ENCODE measurements at regions not wholly inside any gene's neighbourhood (a gene's known extent, or its start where the extent isn't known, plus 50 kb on each side); places are given as distances from the start of the nearest gene placed in this dataset.

DNA sequence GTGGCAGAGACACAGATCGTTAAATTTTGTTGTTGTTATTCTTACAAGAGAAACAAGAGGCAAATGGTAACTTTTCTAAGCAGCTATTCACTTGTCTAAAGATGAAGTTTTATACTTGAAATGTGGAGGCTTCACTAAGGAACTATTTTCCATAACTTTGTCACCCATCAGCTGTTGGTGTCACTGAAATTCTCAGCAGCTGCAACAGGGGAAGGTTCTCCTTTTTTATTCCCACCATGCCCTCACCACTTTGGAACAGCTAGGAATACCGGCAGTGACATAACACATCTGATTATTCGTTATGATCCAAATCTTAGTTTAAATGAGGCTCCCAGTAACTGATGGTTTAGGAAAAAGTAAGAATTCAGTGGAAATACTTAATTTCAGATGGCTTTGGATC is 147.0 kb upstream of the LEF1 start:
- DNase-seq (ENCODE audit: extremely low read depth, low read depth): no peak
- no peak overlapping the region for H3K4me3 ChIP-seq (replicated peaks; ENCODE audit: low read depth, low read length)
- TF ChIP-seq, protein P1, sequence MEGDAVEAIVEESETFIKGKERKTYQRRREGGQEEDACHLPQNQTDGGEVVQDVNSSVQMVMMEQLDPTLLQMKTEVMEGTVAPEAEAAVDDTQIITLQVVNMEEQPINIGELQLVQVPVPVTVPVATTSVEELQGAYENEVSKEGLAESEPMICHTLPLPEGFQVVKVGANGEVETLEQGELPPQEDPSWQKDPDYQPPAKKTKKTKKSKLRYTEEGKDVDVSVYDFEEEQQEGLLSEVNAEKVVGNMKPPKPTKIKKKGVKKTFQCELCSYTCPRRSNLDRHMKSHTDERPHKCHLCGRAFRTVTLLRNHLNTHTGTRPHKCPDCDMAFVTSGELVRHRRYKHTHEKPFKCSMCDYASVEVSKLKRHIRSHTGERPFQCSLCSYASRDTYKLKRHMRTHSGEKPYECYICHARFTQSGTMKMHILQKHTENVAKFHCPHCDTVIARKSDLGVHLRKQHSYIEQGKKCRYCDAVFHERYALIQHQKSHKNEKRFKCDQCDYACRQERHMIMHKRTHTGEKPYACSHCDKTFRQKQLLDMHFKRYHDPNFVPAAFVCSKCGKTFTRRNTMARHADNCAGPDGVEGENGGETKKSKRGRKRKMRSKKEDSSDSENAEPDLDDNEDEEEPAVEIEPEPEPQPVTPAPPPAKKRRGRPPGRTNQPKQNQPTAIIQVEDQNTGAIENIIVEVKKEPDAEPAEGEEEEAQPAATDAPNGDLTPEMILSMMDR (IDR thresholded peaks at IDR 0.05; ENCODE audit: low read depth, low read length, missing control alignments): no peak

DNA sequence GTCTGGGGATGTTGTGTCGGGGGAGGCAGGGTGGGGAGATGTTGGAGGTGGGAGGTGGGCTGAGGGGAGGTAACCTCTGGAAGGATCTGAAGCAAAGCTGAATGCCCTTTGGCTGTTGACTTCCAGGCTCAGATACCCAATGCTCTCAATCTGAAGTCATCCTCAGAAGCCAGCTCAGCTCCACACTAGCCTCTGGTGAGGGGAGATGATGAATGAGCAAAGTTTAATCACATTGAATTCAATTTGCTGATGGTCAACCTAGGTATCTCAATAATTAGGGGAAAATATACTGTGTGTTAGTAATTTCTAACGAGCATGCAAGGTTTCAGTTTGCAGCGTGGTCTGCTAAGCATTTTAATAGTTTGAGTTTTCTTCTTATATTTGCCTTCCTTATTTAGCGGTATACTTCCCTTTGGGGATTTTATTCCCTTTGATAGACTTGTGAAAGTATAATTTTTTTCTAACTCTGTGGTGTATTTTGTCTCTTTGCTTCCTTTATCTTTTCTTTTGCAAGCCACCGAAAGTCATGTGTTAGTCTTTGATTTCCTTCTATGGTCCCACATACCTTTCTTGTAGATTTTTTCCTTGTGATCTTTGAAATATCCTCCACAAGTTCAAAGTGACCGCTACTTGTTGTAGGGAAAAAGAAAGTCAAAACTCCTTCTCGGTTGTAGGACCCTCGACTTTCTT is 146.3 kb upstream of the LEF1 start:
- TF ChIP-seq, protein P1 (IDR thresholded peaks at IDR 0.05; ENCODE audit: low read depth, low read length, missing control alignments): no peak
- H3K4me3 ChIP-seq (replicated peaks; ENCODE audit: low read depth, low read length): no peak overlapping the region
- DNase-seq (ENCODE audit: extremely low read depth, low read depth): no peak

DNA sequence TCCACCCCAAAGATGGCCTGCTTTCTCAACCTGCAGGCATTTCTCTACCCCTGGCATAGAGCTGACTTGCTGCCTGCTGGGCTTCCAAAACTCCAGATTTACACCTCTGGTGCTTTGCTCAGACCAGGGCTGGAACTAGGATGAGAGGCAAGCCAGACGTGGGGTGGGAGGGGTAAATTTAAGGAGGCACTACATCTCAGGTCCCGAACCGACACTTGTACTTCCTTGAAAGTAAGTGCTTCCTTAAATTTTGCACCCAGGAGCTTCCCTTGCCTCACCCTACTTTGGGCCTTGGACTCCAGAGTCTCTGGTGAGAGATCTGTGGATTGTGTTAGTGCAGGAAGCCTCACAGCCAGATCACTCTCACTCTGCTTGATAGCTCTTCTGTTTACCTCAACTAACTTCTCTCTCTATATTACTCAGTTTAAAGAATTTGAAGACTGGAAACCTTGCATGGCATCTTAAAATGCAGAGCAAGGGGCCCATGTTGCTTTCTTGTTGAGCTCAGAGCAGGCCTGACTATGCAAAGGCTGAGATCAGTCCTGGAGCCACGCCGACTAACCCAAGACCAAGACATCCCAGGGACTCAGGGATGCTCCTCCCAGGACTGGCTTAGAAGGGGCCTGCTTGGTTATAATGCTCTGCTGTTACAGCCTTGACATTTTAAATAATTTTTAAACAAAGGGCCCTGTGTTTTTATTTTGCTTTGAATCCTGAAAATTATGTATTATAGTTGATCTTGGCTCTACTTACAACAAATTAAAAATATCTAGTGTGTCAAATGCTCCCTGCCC is 145.0 kb upstream of the LEF1 start:
- DNase-seq (ENCODE audit: extremely low read depth, low read depth): no peak

DNA sequence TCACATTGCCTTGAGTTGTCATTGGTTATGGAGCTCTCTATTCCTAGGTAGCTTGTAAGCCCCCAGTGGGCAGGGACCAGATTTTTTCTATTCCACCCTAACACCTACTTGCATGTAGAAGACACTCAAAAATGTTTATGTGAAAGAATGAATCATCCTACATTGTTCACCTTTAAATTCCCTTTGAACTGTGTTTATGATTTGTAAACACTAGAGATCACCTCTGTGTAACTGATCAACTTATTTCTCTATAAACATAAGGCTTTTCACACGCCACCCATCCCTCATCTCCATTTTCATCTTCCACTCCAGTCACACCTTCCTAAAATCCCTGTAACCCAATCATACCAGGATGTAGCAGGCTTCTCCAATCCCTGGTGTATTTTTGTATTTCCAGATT is 142.6 kb upstream of the LEF1 start:
- H3K4me3 ChIP-seq (replicated peaks; ENCODE audit: low read depth, low read length): no peak overlapping the region
- TF ChIP-seq, protein P1 (IDR thresholded peaks at IDR 0.05; ENCODE audit: low read depth, low read length, missing control alignments): no peak
- no peak for DNase-seq (ENCODE audit: extremely low read depth, low read depth)

More for the DNA sequence above, 145.0 kb upstream of the LEF1 start:
- H3K4me3 ChIP-seq (replicated peaks; ENCODE audit: low read depth, low read length): no peak overlapping the region
- TF ChIP-seq, protein P1 (IDR thresholded peaks at IDR 0.05; ENCODE audit: low read depth, low read length, missing control alignments): no peak

DNA sequence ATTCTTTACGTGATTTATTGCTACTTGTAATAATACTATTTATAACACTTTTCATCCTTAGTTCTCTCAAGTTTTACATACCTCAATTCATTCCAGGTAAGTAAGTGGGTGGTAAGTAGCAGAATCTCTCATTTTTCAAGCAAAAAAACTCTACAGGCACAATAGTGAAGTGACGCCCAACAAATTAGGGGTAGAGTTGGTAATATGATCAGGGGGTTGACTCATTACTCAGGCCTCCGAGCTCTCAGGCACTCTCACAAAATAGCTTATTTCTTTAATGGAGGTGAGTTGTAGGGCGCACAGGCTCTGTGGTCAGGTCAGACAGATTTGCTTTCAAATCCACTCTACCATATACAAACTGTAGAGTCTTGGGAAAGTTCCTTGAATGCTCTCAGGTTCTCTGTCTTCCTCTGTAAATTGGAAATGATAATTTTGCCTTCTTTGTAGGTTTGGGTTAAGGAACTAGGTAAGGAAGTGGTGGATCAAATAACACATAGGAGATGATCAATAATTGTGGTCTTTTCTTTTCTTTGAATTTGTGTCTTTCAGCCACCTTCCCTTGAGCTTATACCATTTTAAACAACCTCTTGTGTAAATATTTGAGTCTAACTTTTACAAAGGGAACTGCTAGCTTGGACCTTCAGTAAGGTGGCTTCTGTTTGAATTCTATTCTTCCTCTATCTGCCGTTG is 134.9 kb upstream of the LEF1 start:
- no peak overlapping the region for H3K4me3 ChIP-seq (replicated peaks; ENCODE audit: low read depth, low read length)
- TF ChIP-seq, protein P1 (IDR thresholded peaks at IDR 0.05; ENCODE audit: low read depth, low read length, missing control alignments): no peak
- DNase-seq (ENCODE audit: extremely low read depth, low read depth): no peak

DNA sequence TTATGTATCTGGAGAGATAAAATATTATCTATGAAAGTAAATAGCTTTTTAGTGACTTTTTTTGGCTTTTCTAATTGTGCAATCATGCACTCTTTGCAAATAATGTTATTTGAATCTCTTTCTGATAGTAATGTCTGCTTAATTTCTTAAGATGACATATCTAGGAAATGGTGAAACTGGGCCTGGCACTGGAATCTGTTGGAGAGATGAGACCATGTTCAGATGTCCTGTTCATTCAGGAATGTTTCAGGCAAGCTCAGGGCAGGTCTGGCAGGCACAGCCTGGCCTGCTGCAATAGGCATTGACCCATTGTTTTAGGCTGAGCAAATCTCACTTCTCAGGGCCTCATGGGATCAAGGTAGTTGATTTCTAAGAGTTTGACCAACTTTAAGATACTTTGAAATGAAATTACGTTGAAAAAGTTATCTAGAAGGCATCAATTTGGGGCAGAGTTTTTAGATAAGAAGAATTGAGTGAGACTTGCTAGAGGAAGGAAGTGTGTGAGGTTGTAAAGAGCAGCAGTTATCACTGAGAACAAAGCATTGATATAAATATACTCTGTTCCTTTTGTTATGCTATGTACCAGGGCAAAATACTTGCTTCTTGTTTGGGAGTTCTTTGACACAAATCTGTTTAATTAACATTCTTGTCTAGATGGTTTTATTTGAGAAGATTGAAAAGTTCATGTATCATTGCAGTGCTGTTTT is 133.0 kb upstream of the LEF1 start:
- TF ChIP-seq, protein P1 (IDR thresholded peaks at IDR 0.05; ENCODE audit: low read depth, low read length, missing control alignments): no peak
- H3K4me3 ChIP-seq (replicated peaks; ENCODE audit: low read depth, low read length): no peak overlapping the region
- no peak for DNase-seq (ENCODE audit: extremely low read depth, low read depth)
